CD4-positive, alpha-beta T cell treated with Interleukin-17A for 1 hour (primary cell): ENCODE measurements at regions not wholly inside any gene's neighbourhood (a gene's known extent, or its start where the extent isn't known, plus 50 kb on each side); places are given as distances from the start of the nearest gene placed in this dataset.
"Not testable (repeated sequence)": the region's sequence is repeated elsewhere in the genome, so short reads cannot be mapped to it uniquely, and the experiment has no call there.

Experiments
- DNase-seq: peaks from one replicate; pipeline ENCODE4 v3.0.0-alpha.2; 2020

- DNase-seq: not testable (repeated sequence)
Measured at GRCh38 chr6:90675107-90675506, 88.2 kb upstream of the MAP3K7 start.

GRCh38 chr6:90674077-90674476 lies 87.2 kb upstream of the MAP3K7 start:
- not testable (repeated sequence) for DNase-seq

GRCh38 chr6:90669846-90670245 lies 83.0 kb upstream of the MAP3K7 start:
- DNase-seq: no peak

GRCh38 chr6:90669420-90669819 lies 82.5 kb upstream of the MAP3K7 start:
- DNase-seq: no peak

GRCh38 chr6:90668141-90668540 lies 81.3 kb upstream of the MAP3K7 start:
- DNase-seq: no peak

GRCh38 chr6:90663873-90664272 lies 77.0 kb upstream of the MAP3K7 start:
- DNase-seq: no peak

- no peak for DNase-seq
Measured at GRCh38 chr6:90663106-90663505, 76.2 kb upstream of the MAP3K7 start.

- no peak for DNase-seq
Measured at GRCh38 chr6:90660931-90661330, 74.1 kb upstream of the MAP3K7 start.

- DNase-seq: no peak
Measured at GRCh38 chr6:90658497-90658896, 71.6 kb upstream of the MAP3K7 start.

GRCh38 chr6:90656325-90656724 lies 69.5 kb upstream of the MAP3K7 start:
- DNase-seq: no peak

- no peak for DNase-seq
Measured at GRCh38 chr6:90654806-90655205, 67.9 kb upstream of the MAP3K7 start.

- no peak for DNase-seq
Measured at GRCh38 chr6:90654166-90654565, 67.3 kb upstream of the MAP3K7 start.

GRCh38 chr6:90653750-90654149 lies 66.9 kb upstream of the MAP3K7 start:
- no peak for DNase-seq

GRCh38 chr6:90650041-90650940 lies 63.4 kb upstream of the MAP3K7 start:
- no peak for DNase-seq

- no peak for DNase-seq
Measured at GRCh38 chr6:90648873-90649272, 62.0 kb upstream of the MAP3K7 start.

- no peak for DNase-seq
Measured at GRCh38 chr6:90646940-90647339, 60.1 kb upstream of the MAP3K7 start.

- DNase-seq: no peak
Measured at GRCh38 chr6:90645634-90646033, 58.8 kb upstream of the MAP3K7 start.

- no peak for DNase-seq
Measured at GRCh38 chr6:90644492-90644891, 57.6 kb upstream of the MAP3K7 start.

GRCh38 chr6:90643381-90643780 lies 56.5 kb upstream of the MAP3K7 start:
- DNase-seq: no peak

GRCh38 chr6:90637320-90637719 lies 50.4 kb upstream of the MAP3K7 start:
- DNase-seq: no peak
